Head of caudate nucleus (tissue), 42 donors: ENCODE measurements at regions not wholly inside any gene's neighbourhood (a gene's known extent, or its start where the extent isn't known, plus 50 kb on each side); places are given as distances from the start of the nearest gene placed in this dataset.

Experiments
- DNase-seq, 42 donors: peaks; one replicate each; pipeline versions ENCODE4 v3.0.0 to v3.0.0-alpha.2; 2020 to 2021; ENCODE audit warnings: mixed read lengths in 7 of 42
- intact Hi-C: fragments of 100-400 bp; cut with DNase I; formaldehyde crosslinking; loops from one replicate; pipeline ENCODE4 v1.15.0; 2022

- intact Hi-C loops = no loop called here
- DNase-seq = peak in 1 of 42 donors; percentile 5
These were observed 179.4 kb downstream of the RPLP1 start for GRCh38 chr15:69631978-69632377.

DNA sequence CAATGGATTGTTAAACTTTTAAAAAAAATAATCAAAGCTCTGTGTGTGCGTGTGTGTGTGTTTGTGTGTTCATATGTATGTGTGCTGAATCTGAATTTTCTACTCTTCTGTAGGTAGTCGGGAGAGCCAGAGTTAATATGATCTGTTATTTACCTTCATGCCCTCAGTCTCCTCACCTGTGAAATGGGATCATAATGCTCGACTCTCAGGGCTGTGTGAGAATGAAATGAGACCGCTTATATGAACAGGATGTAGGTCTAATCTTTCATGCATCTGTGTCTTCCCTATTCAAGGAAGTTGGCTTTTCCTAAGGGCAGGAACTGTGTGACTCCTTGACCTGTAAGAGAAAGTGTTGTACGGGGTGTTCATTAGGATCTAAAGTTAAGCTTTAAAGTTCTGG lies 182.2 kb downstream of the RPLP1 start:
- intact Hi-C loops = no loop called here
- DNase-seq = no peak

DNA sequence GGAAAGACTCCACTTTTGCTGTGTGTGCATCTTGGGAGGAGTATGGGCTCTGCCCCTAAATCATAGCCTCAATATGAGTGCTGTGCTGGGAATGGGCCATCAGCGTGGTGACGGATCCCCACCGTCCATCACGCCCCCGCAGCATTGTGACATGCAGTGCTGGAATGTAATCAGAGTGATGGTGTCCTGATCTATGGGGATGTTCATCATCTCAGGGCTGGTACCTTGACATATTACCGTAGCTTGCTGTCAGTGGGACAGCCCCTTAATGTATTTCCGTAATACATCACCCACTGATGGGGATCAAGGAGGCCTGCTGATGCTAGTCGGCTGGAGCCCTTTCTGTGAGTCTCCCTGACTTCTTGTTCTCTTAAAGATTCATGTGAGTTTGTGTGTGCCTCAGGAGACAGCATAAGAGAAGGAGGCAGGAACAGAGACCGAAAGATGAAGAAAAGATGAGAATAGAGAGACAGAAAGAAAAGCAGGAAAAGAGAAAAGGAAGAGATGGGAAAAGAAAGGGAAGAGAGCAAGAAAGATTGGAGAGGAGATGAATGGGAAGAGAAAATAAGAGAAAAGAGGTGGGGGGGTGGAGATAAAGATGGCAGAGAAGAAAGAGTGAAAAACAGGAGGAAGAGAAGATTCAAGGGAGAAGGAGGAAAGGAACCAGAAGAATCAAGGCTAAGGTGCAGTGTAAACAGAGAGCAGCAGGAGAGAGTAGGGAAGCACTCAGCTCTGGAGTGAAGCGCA lies 183.7 kb downstream of the RPLP1 start:
- DNase-seq = no peak
- intact Hi-C loops = no loop called here

GRCh38 chr15:69637818-69638217 lies 185.2 kb downstream of the RPLP1 start:
- intact Hi-C loops = no loop called here
- no peak for DNase-seq

DNA sequence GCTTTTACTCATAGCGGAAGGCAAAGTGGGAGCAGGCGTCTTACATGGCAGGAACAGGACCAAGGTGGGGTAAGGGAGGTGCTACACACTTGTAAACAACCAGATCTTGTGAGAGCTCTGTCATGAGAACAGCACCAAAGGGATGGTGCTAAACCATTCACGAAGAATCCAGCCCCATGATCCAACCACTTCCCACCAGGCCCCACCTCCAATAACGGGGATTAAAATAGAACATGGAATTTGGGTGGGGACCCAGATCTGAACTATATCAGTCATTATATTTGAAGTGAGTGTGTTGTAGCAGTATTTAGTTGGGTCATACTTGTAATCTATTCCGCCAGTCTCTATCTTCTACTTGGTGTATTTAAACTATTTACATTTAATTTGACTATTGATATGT lies 190.9 kb downstream of the RPLP1 start:
- peak in 3 of 42 donors; percentile 8 to 13 (median 12) for DNase-seq
- intact Hi-C loops = no loop called here

GRCh38 chr15:69643971-69644370 lies 191.4 kb downstream of the RPLP1 start:
- intact Hi-C loops = no loop called here
- no peak for DNase-seq

- intact Hi-C loops = no loop called here
- DNase-seq = no peak
These were observed 192.3 kb downstream of the RPLP1 start for GRCh38 chr15:69644876-69645275.

DNA sequence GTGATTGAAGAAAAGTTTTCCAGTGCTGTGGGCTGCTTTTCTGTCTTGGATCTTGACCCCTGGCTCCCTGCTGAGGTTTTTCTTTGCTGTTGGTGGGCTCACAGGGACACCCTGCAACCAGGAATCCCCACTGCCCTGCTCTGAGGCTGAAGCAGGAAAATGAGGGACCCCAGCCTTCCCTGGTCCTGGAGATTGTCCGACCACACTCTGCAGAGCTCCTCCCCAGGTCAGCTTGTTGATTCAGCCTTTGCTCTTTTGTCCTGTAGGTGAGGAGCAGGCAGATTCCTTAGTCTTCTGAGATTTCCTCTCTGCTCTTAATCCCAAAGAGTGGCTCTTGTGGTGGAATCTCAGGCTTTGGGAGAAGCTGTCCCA lies 194.5 kb downstream of the RPLP1 start:
- peak in 4 of 42 donors; percentile 9 to 21 (median 10) for DNase-seq
- intact Hi-C loops = no loop called here

GRCh38 chr15:69648212-69648611 lies 195.6 kb downstream of the RPLP1 start:
- DNase-seq = peak in 5 of 42 donors; percentile 24 to 37 (median 32)
- intact Hi-C loops = no loop called here

- intact Hi-C loops = no loop called here
- peak in 4 of 42 donors; percentile 14 to 36 (median 23) for DNase-seq
These were observed 196.4 kb downstream of the RPLP1 start for GRCh38 chr15:69648775-69649735.

DNA sequence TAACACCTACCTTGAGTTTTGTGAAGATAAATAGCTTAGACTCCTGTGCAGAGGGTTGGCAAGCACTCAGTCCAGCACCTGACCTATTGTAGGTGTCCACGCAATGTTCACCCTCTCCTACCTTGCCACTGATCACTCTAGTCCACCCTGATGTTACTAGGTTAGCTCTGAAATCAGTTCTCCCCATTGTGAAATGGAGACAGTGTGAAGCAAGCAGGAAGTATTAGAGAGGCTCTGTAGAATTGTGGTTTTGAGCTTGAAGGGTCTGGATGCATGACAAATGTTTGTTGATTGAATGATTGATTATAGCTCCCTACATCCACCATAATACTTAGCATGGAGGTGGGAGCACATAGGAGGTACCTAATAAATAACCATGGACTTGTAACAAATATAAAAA lies 199.7 kb downstream of the RPLP1 start:
- DNase-seq = no peak
- intact Hi-C loops = no loop called here

- peak in 3 of 42 donors; percentile 19 to 34 (median 21) for DNase-seq
- intact Hi-C loops = no loop called here
These were observed 200.2 kb downstream of the RPLP1 start for GRCh38 chr15:69652751-69653305.

GRCh38 chr15:69653306-69653705 lies 200.7 kb downstream of the RPLP1 start:
- intact Hi-C loops = no loop called here
- peak in 6 of 42 donors; percentile 0 to 16 (median 6) for DNase-seq

DNA sequence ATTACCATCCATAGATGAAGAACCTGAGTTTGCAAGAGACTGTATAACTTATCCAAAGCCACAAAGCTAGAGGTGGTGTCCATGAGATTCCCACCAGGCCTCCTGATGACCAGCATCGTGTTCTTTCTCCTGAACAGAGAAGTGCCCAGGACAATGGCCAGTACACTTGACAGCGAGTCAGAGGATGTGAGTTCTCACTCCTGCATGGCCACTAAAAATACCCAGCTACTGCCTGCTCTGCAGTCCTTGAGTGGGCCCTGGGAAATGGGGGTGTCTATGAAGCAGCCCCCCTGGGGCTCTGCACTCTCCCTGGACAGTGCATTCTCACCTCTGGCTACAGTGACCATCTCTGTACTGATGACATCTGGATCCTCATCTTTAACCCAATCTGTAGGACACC lies 201.2 kb downstream of the RPLP1 start:
- intact Hi-C loops = no loop called here
- DNase-seq = peak in 4 of 42 donors; percentile 1 to 18 (median 10)

DNA sequence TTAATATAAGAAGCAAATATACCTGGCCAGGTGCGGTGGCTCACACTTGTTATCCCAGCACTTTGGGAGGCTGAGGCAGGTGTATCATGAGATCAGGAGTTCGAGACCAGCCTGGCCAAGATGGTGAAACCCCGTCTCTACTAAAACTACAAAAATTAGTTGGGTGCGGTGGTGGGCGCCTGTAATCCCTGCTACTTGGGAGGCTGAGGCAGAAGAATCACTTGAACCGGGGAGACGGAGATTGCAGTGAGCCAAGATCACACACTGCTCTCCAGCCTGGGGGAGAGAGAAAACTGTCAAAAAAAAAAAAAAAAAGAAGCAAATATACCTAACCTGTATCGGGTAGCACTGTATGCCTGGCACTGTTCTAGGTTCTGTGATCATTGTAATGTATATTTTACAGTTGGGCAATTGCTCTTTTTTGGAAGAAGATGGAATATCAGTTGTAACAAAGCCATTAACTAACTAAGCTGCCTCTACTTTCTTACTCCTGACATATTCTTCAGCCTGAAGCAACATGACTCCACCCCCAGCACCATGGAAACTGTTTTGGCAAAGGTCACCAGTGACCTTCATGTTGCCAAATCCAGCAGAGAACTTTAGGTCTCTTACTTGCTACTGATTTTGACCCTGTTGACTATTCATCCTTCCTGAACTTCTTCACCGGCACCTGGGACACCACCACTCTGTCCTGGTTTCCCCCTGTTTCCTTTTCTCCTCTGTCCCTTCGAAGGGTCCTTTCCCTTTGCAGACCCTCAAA lies 203.8 kb downstream of the RPLP1 start:
- peak in 4 of 42 donors; percentile 0 to 26 (median 14) for DNase-seq
- intact Hi-C loops = no loop called here

DNA sequence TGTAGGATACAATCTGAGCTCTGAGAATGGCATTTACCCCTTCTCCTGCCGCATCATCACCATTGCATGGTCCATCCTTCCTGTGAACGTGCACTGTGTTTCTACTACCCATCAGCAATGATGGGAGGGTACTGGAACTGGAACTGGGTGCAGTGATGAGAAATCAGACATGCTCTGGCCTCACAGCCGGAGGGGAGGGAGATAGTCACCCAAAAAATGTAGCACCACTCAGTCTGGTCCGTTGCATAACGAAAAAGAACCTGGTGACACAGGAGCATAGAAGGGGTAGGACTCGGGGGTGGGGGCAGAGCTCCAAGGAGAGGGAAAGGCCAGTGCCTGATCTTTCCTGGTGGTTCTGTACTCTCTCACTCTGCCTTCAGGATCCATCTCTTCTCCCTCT lies 205.0 kb downstream of the RPLP1 start:
- intact Hi-C loops = no loop called here
- DNase-seq = peak in 4 of 42 donors; percentile 5 to 16 (median 8)

DNA sequence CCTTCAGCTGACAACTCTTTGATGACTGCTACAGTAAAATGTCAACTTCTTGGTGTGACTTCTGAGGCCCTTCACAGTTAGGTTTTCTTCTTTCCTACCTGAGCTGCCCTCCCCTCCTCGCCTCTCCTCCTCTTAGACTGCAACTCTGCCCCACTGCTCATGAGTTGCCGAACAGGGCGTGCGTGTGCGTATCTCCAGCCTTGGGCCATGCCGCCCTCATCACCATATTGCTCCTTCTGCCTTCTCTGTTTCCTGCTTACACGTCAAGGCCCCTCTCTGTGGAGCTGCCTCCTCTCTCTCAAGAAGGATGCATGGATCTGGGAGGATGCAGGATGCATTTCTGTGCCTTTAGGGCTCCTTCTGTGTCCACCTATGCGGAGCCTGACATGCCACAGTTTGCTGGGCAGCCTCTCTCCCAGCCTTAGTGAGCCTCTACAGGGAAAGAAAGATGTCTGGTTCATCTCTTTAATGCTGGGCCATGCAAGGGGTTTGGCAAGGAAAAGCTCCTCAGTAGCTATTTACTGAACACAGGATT lies 205.9 kb downstream of the RPLP1 start:
- DNase-seq = peak in 3 of 42 donors; percentile 3 to 30 (median 12)
- intact Hi-C loops = no loop called here

GRCh38 chr15:69659454-69660050 lies 206.9 kb downstream of the RPLP1 start:
- intact Hi-C loops = no loop called here
- DNase-seq = peak in 2 of 42 donors; percentile 7 to 34
